Transverse colon (tissue), 4 donors: ENCODE measurements at regions not wholly inside any gene's neighbourhood (a gene's known extent, or its start where the extent isn't known, plus 50 kb on each side); places are given as distances from the start of the nearest gene placed in this dataset.

Experiments
- EP300 ChIP-seq: sonication (generic); formaldehyde crosslinking; IDR thresholded peaks from one replicate; pipeline ENCODE4 v1.6.1; 2017; ENCODE audit warnings: antibody characterized with exemption, low read depth
- POLR2A ChIP-seq: fragments of 450-650 bp; IDR thresholded peaks from one replicate; pipeline ENCODE4 v1.6.1; 2016; ENCODE audit warnings: antibody characterized with exemption, mild to moderate bottlenecking, moderate library complexity
- POLR2AphosphoS5 ChIP-seq, 3 donors: sonication (generic); formaldehyde crosslinking; IDR thresholded peaks; one replicate each; pipeline ENCODE4 v1.6.1; 2016; ENCODE audit warnings: antibody characterized with exemption in 3 of 3
- TF ChIP-seq, protein P1 (sequence below), 5 experiments: fragments of 200-600 bp in 3 of 5; fragments of 450-650 bp in 2 of 5; sonication (generic) in 3 of 5; IDR thresholded peaks; 1 replicate in 2 of 5; 2 replicates in 3 of 5; pipeline ENCODE4 v1.5.1; 2016 to 2017; ENCODE audit warnings: antibody characterized with exemption in 5 of 5, inconsistent platforms in 3 of 5, mild to moderate bottlenecking in 2 of 5, moderate library complexity in 1 of 5

DNA sequence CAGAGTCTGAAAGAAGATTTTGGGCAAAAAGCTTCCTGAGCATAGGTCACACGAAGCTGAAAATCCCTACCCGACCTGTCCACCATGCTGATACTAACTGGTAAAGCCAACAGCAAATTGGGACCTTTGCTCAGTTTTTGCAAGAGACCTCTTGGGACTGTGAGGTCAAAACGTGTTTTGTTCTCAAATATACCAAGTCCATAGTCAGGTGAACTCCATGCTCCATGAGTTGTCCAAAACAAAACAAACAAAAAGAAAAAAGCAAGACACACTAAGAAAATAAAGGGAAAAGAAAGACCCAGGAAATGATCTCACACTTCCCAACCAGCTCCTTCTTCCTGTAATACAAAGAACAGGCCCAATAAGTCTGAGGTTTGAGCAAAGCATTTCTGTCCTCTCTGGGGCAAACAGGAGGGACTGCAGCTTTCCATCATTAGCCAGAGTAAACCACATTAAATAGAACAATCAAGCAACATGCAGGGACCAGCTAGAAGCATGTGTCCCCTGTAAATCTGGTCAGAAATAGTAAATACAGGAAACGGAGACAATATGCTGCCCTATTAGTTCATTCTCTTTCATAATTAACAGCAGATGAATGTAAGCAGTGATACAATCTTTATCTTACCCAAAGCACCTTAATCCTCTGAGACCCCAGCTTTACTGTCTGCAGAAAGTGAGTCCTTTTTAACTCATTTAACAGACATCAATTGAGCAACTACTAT is 125.0 kb upstream of the LIPC start:
- TF ChIP-seq, protein P1, sequence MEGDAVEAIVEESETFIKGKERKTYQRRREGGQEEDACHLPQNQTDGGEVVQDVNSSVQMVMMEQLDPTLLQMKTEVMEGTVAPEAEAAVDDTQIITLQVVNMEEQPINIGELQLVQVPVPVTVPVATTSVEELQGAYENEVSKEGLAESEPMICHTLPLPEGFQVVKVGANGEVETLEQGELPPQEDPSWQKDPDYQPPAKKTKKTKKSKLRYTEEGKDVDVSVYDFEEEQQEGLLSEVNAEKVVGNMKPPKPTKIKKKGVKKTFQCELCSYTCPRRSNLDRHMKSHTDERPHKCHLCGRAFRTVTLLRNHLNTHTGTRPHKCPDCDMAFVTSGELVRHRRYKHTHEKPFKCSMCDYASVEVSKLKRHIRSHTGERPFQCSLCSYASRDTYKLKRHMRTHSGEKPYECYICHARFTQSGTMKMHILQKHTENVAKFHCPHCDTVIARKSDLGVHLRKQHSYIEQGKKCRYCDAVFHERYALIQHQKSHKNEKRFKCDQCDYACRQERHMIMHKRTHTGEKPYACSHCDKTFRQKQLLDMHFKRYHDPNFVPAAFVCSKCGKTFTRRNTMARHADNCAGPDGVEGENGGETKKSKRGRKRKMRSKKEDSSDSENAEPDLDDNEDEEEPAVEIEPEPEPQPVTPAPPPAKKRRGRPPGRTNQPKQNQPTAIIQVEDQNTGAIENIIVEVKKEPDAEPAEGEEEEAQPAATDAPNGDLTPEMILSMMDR (IDR thresholded peaks at IDR 0.05): no peak
- TF ChIP-seq POLR2A: no peak
- TF ChIP-seq POLR2AphosphoS5 (IDR thresholded peaks at IDR 0.05): no peak
- TF ChIP-seq EP300: no peak
